Gastroesophageal sphincter (tissue), 3 donors: ENCODE measurements at regions not wholly inside any gene's neighbourhood (a gene's known extent, or its start where the extent isn't known, plus 50 kb on each side); places are given as distances from the start of the nearest gene placed in this dataset.

Source experiments
- CTCF ChIP-seq, 4 experiments: fragments of 200-600 bp in 2 of 4; fragments of 450-650 bp in 2 of 4; sonication (generic) in 1 of 4; IDR thresholded peaks; one replicate each; pipeline ENCODE4 v1.5.1; 2017 to 2019; ENCODE audit warnings: antibody characterized with exemption in 4 of 4, mild to moderate bottlenecking in 2 of 4, moderate library complexity in 2 of 4
- EP300 ChIP-seq: sonication (generic); formaldehyde crosslinking; IDR thresholded peaks from one replicate; pipeline ENCODE4 v1.6.1; 2017; ENCODE audit warnings: antibody characterized with exemption, mild to moderate bottlenecking

DNA sequence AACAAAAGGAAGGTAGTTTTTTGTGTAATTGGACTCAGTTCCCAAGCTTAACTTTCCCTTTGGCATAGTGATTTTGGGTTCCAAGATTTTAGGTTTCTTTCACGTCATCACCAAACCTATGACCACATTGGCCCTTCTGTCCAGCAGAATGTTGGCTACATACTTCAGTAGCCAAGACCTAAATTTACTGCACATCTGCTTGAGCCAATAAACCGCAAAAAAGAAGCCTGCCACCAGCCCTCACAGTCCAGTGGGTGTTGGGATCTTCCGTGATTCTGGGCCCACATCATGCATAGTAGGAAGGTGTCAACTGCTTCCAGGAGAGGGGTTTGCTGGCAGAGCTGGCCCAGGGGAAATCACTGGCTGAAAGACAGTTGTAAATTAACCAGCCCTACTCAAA is 57.6 kb upstream of the LIPC start:
- no peak for TF ChIP-seq EP300
- TF ChIP-seq CTCF (IDR thresholded peaks at IDR 0.05) = no peak
